Hepatocyte (in vitro differentiated cells): ENCODE measurements at regions not wholly inside any gene's neighbourhood (a gene's known extent, or its start where the extent isn't known, plus 50 kb on each side); places are given as distances from the start of the nearest gene placed in this dataset.

Source experiments
- DNase-seq: peaks from one replicate; pipeline ENCODE4 v3.0.0-alpha.2; 2016; ENCODE audit warnings: low spot score
- H2AFZ ChIP-seq: fragments of 200-600 bp; sonication (generic); 2 replicates; pipeline ENCODE4 v1.6.0; 2016; ENCODE audit warnings: antibody characterized with exemption, mild to moderate bottlenecking
- H3K27ac ChIP-seq: fragments of 200-600 bp; sonication (generic); 2 replicates; pipeline ENCODE4 v1.5.1; 2016; ENCODE audit warnings: mild to moderate bottlenecking
- H3K27me3 ChIP-seq: fragments of 200-600 bp; sonication (generic); 2 replicates; pipeline ENCODE4 v1.6.1; 2016
- H3K36me3 ChIP-seq: fragments of 200-600 bp; sonication (generic); replicated peaks from 2 replicates; pipeline ENCODE4 v1.5.1; 2016; ENCODE audit warnings: low read depth; ENCODE audit not compliant: insufficient read depth
- H3K4me1 ChIP-seq: fragments of 200-600 bp; sonication (generic); 2 replicates; pipeline ENCODE4 v1.5.1; 2016; ENCODE audit warnings: mild to moderate bottlenecking, moderate library complexity; ENCODE audit not compliant: insufficient read depth
- H3K4me2 ChIP-seq: fragments of 200-600 bp; sonication (generic); 2 replicates; pipeline ENCODE4 v1.6.0; 2016
- H3K4me3 ChIP-seq: fragments of 200-600 bp; sonication (generic); 2 replicates; pipeline ENCODE4 v1.5.1; 2016; ENCODE audit warnings: mild to moderate bottlenecking
- H3K79me2 ChIP-seq: fragments of 200-600 bp; sonication (generic); 2 replicates; pipeline ENCODE4 v1.6.0; 2017; ENCODE audit warnings: mild to moderate bottlenecking
- H3K9me2 ChIP-seq: fragments of 200-600 bp; sonication (generic); replicated peaks from 2 replicates; pipeline ENCODE4 v1.6.0; 2017; ENCODE audit warnings: mild to moderate bottlenecking; ENCODE audit not compliant: insufficient read depth
- H3K9me3 ChIP-seq: fragments of 200-600 bp; sonication (generic); 2 replicates; pipeline ENCODE4 v1.5.1; 2016; ENCODE audit warnings: low read depth, mild to moderate bottlenecking
- H4K20me1 ChIP-seq: fragments of 200-600 bp; sonication (generic); 2 replicates; pipeline ENCODE4 v1.6.0; 2016; ENCODE audit warnings: mild to moderate bottlenecking; ENCODE audit not compliant: insufficient read depth, poor library complexity, severe bottlenecking
- CTCF ChIP-seq: fragments of 200-600 bp; sonication (generic); IDR thresholded peaks from 2 replicates; pipeline ENCODE4 v1.5.1; 2016; ENCODE audit warnings: antibody characterized with exemption, mild to moderate bottlenecking; ENCODE audit not compliant: poor library complexity
- EZH2 ChIP-seq: fragments of 200-600 bp; sonication (generic); IDR thresholded peaks from 2 replicates; pipeline ENCODE4 v1.6.1; 2016; ENCODE audit warnings: antibody characterized with exemption, mild to moderate bottlenecking, borderline replicate concordance
- EZH2phosphoT487 ChIP-seq: fragments of 200-600 bp; sonication (generic); IDR thresholded peaks from one replicate; pipeline ENCODE4 v1.6.1; 2018; ENCODE audit warnings: antibody characterized with exemption, mild to moderate bottlenecking, low read depth, moderate library complexity; ENCODE audit not compliant: unreplicated experiment, severe bottlenecking
- WGBS: methylation state at CpG from one replicate; pipeline ENCODE4 v1.1.6; 2016; ENCODE audit warnings: low lambda C conversion rate; ENCODE audit errors: missing lambda C conversion rate; 5-methylcytosine and 5-hydroxymethylcytosine counted together

DNA sequence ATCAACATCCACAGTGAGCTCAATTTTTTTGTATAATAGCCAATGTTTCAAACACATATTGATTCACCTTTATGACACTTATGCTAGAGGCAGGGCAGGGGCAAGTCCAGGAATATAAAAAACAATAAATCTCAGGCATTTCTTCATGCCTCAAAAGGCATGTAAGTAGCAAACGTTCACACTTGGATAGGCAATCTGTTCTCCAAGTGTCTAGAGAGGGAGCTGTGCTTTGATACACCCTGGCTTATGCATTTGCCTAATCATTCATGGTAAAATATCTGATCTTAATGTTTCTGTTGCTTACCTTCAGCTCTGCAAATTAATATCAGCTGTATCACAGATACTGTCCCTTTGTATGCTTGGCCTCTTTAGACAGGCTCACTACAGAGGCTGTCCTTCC, 464.5 kb upstream of the SETBP1 start:
- TF ChIP-seq CTCF, result no peak
- TF ChIP-seq EZH2phosphoT487, result no peak
- TF ChIP-seq EZH2, result no peak
- H3K4me2 ChIP-seq, result no peak overlapping the region
- H3K79me2 ChIP-seq, result no peaks in the 10 kb centered on the region
- H3K27ac ChIP-seq, result no peak overlapping the region
- no peaks in the 10 kb centered on the region for H3K9me2 ChIP-seq
- no peaks in the 10 kb centered on the region for H4K20me1 ChIP-seq
- peaks cover 14% of the 10 kb centered on the region for H3K4me1 ChIP-seq
- WGBS, result 87% methylated on average over 1 of the region's 1 CpG
- H2AFZ ChIP-seq, result no peak overlapping the region
- no peak for DNase-seq
- H3K9me3 ChIP-seq, result no peaks in the 10 kb centered on the region
- no peak overlapping the region for H3K4me3 ChIP-seq
- H3K27me3 ChIP-seq, result no peaks in the 10 kb centered on the region
- H3K36me3 ChIP-seq, result no peaks in the 10 kb centered on the region

DNA sequence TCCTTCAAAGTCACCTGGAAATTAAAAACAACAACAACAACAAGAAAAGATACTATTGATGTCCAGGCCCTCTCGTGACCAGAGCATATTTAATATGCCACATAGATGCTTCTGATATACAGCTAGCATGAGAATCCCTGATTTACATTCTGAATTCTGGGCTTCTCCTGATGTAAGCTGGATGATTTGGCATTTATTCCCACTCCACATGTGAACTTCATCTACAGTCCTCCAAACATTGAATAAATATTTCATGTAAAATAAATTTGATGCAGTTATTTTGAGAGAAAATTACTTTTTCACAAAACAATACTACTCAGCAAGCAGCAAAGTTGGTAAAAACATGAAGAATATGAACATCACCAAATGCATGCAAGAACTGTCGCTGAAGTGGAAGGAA, 453.2 kb upstream of the SETBP1 start:
- H3K36me3 ChIP-seq, result no peaks in the 10 kb centered on the region
- no peaks in the 10 kb centered on the region for H3K9me3 ChIP-seq
- no peaks in the 10 kb centered on the region for H3K9me2 ChIP-seq
- H3K27me3 ChIP-seq, result no peaks in the 10 kb centered on the region
- no peaks in the 10 kb centered on the region for H4K20me1 ChIP-seq
- H2AFZ ChIP-seq, result no peak overlapping the region
- WGBS, result 89% methylated on average over 2 of the region's 2 CpGs
- DNase-seq, result no peak
- no peak overlapping the region for H3K4me2 ChIP-seq
- no peak overlapping the region for H3K4me3 ChIP-seq
- no peaks in the 10 kb centered on the region for H3K79me2 ChIP-seq
- TF ChIP-seq EZH2 (no peak), EZH2phosphoT487 (no peak), CTCF (no peak)
- no peak overlapping the region for H3K27ac ChIP-seq
- no peaks in the 10 kb centered on the region for H3K4me1 ChIP-seq

DNA sequence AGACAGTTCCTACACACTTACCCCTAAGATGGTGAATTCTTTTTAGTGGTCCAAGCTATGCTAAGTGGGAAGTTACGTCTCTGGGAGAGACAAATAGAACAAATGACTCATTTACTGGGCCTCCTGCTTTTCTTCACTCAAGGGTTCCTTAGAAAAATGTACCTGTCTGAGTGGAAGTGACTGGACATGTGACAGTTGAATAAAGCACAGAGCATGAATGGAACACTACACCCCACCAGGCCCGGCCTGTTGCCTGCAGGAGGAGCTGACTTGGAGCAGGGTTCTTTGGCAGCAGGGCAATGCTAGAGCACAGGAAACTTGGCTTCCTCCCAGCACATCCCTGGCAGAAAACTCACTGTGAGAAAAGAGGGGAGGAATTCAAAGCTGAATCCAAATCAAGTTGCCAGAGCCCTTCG, 451.0 kb upstream of the SETBP1 start:
- Histone ChIP-seq H3K27me3 (no peaks in the 10 kb centered on the region), H3K4me1 (no peaks in the 10 kb centered on the region), H3K9me3 (no peaks in the 10 kb centered on the region), H3K36me3 (no peaks in the 10 kb centered on the region), H3K4me3 (no peak overlapping the region), H3K9me2 (no peaks in the 10 kb centered on the region), H2AFZ (no peak overlapping the region), H3K79me2 (no peaks in the 10 kb centered on the region), H3K4me2 (no peak overlapping the region), H4K20me1 (no peaks in the 10 kb centered on the region), H3K27ac (no peak overlapping the region)
- DNase-seq, result peak; percentile 57
- TF ChIP-seq EZH2phosphoT487, result no peak
- TF ChIP-seq CTCF, result no peak
- TF ChIP-seq EZH2, result no peak
- WGBS, result 47% methylated on average over 3 of the region's 3 CpGs

- 88% methylated on average over 4 of the region's 4 CpGs for WGBS
Measured at GRCh38 chr18:44231936-44232335, 448.8 kb upstream of the SETBP1 start.

More at GRCh38 chr18:44231936-44232335, 448.8 kb upstream of the SETBP1 start:
- Histone ChIP-seq H2AFZ (no peak overlapping the region), H3K4me3 (no peak overlapping the region), H3K4me1 (no peaks in the 10 kb centered on the region), H3K4me2 (no peak overlapping the region), H4K20me1 (no peaks in the 10 kb centered on the region), H3K27me3 (no peaks in the 10 kb centered on the region), H3K27ac (peak overlapping the region; percentile 48), H3K36me3 (no peaks in the 10 kb centered on the region), H3K9me2 (no peaks in the 10 kb centered on the region), H3K9me3 (no peaks in the 10 kb centered on the region), H3K79me2 (no peaks in the 10 kb centered on the region)
- TF ChIP-seq EZH2, result no peak
- TF ChIP-seq CTCF, result no peak
- no peak for TF ChIP-seq EZH2phosphoT487
- no peak for DNase-seq
